ENCODE measurements at regions not wholly inside any gene's neighbourhood (a gene's known extent, or its start where the extent isn't known, plus 50 kb on each side); places are given as distances from the start of the nearest gene placed in this dataset.
"Not testable (repeated sequence)": the region's sequence is repeated elsewhere in the genome, so short reads cannot be mapped to it uniquely, and the experiment has no call there.

DNA sequence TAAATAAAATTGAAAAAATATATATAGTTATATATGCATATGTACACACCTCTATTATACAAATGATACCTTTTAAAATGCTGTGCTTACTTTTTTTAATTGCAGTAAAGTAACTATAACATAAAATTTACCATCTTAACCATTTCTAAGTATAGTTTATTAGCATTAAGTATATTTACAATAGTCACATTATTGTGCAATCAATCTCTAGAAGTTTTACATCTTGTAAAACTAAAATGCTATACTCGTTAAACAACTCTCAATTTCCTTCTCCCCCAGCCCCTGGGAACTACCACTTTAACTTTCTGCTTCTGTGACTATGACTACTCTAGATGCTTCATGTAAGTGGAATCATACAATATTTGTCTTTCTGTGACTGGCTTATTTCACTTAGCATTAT is 146.7 kb upstream of the DST start:
- no peak overlapping the region for H3K4me3 ChIP-seq (ENCODE audit: low read length)
- no peak for DNase-seq (ENCODE audit: low read depth)
- TF ChIP-seq, protein P1, sequence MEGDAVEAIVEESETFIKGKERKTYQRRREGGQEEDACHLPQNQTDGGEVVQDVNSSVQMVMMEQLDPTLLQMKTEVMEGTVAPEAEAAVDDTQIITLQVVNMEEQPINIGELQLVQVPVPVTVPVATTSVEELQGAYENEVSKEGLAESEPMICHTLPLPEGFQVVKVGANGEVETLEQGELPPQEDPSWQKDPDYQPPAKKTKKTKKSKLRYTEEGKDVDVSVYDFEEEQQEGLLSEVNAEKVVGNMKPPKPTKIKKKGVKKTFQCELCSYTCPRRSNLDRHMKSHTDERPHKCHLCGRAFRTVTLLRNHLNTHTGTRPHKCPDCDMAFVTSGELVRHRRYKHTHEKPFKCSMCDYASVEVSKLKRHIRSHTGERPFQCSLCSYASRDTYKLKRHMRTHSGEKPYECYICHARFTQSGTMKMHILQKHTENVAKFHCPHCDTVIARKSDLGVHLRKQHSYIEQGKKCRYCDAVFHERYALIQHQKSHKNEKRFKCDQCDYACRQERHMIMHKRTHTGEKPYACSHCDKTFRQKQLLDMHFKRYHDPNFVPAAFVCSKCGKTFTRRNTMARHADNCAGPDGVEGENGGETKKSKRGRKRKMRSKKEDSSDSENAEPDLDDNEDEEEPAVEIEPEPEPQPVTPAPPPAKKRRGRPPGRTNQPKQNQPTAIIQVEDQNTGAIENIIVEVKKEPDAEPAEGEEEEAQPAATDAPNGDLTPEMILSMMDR (conservative IDR thresholded peaks at IDR 0.05; ENCODE audit: low read length): no peak

DNA sequence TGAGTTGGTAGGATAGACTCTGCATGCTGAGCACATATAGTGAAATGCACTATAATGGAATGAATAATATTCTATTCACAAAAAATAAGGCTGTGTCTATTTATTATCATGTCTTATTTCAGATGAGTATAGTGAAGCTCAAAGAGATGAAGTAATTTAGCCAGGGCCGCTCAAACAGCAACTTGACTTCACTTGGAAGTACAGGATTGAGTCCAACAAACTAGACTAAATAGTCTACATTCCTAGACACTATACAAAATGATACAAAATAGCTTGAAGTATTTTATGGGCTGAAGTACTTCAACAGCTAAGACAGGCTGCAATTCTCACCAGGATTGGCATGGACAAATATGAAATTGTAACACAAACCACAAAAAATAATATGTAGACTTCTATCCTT is 144.5 kb upstream of the DST start:
- H3K4me3 ChIP-seq (ENCODE audit: low read length): no peak overlapping the region
- DNase-seq (ENCODE audit: low read depth): peak; percentile 67
- TF ChIP-seq, protein P1 (conservative IDR thresholded peaks at IDR 0.05; ENCODE audit: low read length): no peak

DNA sequence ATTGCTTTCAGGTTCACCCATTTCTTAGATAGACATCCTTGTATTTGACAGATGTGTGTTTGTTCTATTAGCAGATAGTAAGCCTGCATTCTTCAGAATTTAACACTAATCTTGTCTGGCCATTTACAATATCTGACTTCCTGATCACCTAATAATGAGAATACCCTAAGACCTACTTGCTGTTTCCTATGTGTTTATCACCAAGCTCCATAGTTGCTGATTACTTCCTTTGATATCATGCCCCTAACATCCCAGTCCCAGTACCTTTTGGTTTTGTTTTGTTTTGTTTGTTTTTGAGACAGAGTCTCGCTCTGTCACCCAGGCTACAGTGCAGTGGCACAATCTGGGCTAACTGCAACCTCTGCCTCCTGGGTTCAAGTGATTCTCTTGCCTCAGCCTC is 143.6 kb upstream of the DST start:
- no peak overlapping the region for H3K4me3 ChIP-seq (ENCODE audit: low read length)
- DNase-seq (ENCODE audit: low read depth): no peak
- TF ChIP-seq, protein P1 (conservative IDR thresholded peaks at IDR 0.05; ENCODE audit: low read length): no peak

DNA sequence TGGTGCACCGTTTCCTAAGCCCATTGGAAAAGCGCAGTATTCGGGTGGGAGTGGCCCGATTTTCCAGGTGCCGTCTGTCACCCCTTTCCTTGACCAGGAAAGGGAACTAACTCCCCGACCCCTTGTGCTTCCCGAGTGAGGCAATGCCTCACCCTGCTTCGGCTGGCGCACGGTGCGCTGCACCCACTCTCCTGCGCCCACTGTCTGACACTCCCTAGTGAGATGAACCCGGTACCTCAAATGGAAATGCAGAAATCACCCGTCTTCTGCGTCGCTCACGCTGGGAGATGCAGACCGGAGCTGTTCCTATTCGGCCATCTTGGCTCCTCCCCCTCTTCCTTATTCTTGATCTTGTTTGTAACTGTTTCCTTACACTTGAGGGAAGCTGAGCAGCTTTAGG is 142.8 kb upstream of the DST start:
- H3K4me3 ChIP-seq (ENCODE audit: low read length); DNase-seq (ENCODE audit: low read depth): not testable (repeated sequence)

DNA sequence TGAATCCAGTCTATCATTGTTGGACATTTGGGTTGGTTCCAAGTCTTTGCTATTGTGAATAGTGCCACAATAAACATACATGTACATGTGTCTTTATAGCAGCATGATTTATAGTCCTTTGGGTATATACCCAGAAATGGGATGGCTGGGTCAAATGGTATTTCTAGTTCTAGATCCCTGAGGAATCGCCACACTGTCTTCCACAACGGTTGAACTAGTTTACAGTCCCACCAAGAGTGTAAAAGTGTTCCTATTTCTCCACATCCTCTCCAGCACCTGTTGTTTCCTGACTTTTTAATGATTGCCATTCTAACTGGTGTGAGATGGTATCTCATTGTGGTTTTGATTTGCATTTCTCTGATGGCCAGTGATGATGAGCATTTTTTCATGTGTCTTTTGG is 137.4 kb upstream of the DST start:
- not testable (repeated sequence) for H3K4me3 ChIP-seq (ENCODE audit: low read length); DNase-seq (ENCODE audit: low read depth)

DNA sequence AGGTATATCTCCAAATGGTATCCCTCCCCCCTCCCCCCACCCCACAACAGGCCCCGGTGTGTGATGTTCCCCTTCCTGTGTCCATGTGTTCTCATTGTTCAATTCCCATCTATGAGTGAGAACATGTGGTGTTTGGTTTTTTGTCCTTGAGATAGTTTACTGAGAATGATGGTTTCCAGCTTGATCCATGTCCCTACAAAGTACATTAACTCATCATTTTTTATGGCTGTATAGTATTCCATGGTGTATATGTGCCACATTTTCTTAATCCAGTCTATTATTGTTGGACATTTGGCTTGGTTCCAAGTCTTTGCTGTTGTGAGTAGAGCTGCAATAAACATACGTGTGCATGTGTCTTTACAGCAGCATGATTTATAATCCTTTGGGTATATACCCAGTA is 135.8 kb upstream of the DST start:
- H3K4me3 ChIP-seq (ENCODE audit: low read length); DNase-seq (ENCODE audit: low read depth): not testable (repeated sequence)

DNA sequence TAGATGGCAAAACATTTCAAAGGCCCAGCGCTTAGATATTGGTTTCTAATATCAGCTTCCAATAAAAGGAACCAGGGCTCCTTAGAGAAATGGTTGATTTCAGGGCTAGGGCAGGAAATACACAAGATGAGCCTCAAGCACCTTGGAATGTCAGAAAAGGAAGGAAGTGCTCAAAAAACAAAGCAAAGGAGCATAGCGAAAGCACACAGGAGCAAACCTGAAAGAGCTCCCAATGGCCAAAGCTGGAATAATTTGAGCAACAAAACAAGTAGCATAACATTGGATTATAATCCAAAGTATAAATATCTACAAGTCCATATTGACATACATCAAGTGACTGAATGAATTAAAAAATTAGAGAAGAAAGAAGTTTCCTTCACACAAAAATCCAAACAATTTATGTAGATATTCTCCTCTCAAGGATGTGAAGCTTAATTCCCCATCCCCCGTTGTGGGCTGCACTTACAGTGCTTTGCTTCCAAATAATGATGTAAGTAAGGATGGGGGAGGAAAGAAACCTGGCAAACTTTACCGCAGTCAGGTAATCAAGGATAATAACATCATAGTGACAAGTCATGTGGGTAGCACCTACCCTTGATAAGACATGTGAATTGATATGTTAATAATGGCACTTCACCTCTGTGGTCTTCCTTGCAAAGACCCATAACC is 132.9 kb upstream of the DST start:
- no peak overlapping the region for H3K4me3 ChIP-seq (ENCODE audit: low read length)
- TF ChIP-seq, protein P1 (conservative IDR thresholded peaks at IDR 0.05; ENCODE audit: low read length): no peak
- no peak for DNase-seq (ENCODE audit: low read depth)

DNA sequence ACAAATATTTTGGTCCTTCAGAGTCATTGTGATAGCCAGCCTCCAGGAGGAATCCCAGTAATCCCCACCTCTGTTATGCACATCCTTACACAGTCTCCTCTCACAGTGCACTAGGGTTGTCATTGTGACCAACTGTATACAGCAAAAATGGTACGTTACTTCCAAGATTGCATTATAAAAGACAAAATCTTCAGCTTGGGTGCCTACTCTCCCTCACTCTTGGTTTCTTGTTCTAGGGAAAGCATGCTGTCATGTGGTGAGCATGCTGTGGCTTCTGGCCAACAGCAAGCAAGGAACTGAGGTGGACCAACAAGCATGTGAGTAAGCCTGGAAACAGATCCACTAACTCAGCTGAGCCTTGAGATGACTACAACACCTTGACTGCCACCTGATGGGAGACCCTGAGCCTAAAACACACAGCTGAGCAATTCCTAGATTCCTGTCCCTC is 130.1 kb upstream of the DST start:
- TF ChIP-seq, protein P1 (conservative IDR thresholded peaks at IDR 0.05; ENCODE audit: low read length): no peak

More for the DNA sequence above, 130.1 kb upstream of the DST start:
- peak; percentile 78 for DNase-seq (ENCODE audit: low read depth)
- no peak overlapping the region for H3K4me3 ChIP-seq (ENCODE audit: low read length)
